Stimulated activated CD4-positive, alpha-beta T cell treated with anti-CD3 and anti-CD28 coated beads, Interleukin-12 subunit alpha, Interleukin-12 subunit beta, amount 100 ng/mL, for 4 hours (primary cell): ENCODE measurements at regions not wholly inside any gene's neighbourhood (a gene's known extent, or its start where the extent isn't known, plus 50 kb on each side); places are given as distances from the start of the nearest gene placed in this dataset.
"Not testable (repeated sequence)": the region's sequence is repeated elsewhere in the genome, so short reads cannot be mapped to it uniquely, and the experiment has no call there.

Experiments
- DNase-seq: peaks from one replicate; pipeline ENCODE4 v3.0.0-alpha.2; 2020

- no peak for DNase-seq
Measured at GRCh38 chr6:147674099-147674498, 165.6 kb downstream of the SAMD5 start.

- DNase-seq: no peak
Measured at GRCh38 chr6:147674794-147675193, 166.3 kb downstream of the SAMD5 start.

GRCh38 chr6:147675281-147675680, 166.8 kb downstream of the SAMD5 start:
- no peak for DNase-seq

GRCh38 chr6:147676495-147677199, 168.2 kb downstream of the SAMD5 start:
- DNase-seq: no peak

GRCh38 chr6:147677647-147678046, 169.2 kb downstream of the SAMD5 start:
- DNase-seq: no peak

- DNase-seq: no peak
Measured at GRCh38 chr6:147678253-147678652, 169.8 kb downstream of the SAMD5 start.

- no peak for DNase-seq
Measured at GRCh38 chr6:147684906-147685305, 176.4 kb downstream of the SAMD5 start.

- DNase-seq: no peak
Measured at GRCh38 chr6:147689398-147689797, 180.9 kb downstream of the SAMD5 start.

- no peak for DNase-seq
Measured at GRCh38 chr6:147691446-147691845, 183.0 kb downstream of the SAMD5 start.

GRCh38 chr6:147693181-147693580, 184.7 kb downstream of the SAMD5 start:
- no peak for DNase-seq

GRCh38 chr6:147694556-147694955, 186.1 kb downstream of the SAMD5 start:
- DNase-seq: not testable (repeated sequence)

- no peak for DNase-seq
Measured at GRCh38 chr6:147695819-147696218, 187.3 kb downstream of the SAMD5 start.

- DNase-seq: no peak
Measured at GRCh38 chr6:147699140-147699539, 190.7 kb downstream of the SAMD5 start.

GRCh38 chr6:147699637-147700036, 191.1 kb downstream of the SAMD5 start:
- DNase-seq: no peak

GRCh38 chr6:147700436-147701209, 192.1 kb downstream of the SAMD5 start:
- no peak for DNase-seq

GRCh38 chr6:147704691-147705090, 196.2 kb downstream of the SAMD5 start:
- no peak for DNase-seq

GRCh38 chr6:147707524-147707923, 199.0 kb downstream of the SAMD5 start:
- DNase-seq: no peak

- no peak for DNase-seq
Measured at GRCh38 chr6:147708170-147708569, 199.7 kb downstream of the SAMD5 start.

- DNase-seq: no peak
Measured at GRCh38 chr6:147709396-147710272, 201.1 kb downstream of the SAMD5 start.

- no peak for DNase-seq
Measured at GRCh38 chr6:147710890-147711289, 202.4 kb downstream of the SAMD5 start.

- DNase-seq: no peak
Measured at GRCh38 chr6:147711476-147711875, 203.0 kb downstream of the SAMD5 start.

GRCh38 chr6:147712841-147713240, 204.4 kb downstream of the SAMD5 start:
- DNase-seq: no peak

GRCh38 chr6:147715035-147715434, 206.5 kb downstream of the SAMD5 start:
- no peak for DNase-seq
